AG09319 (cell line): ENCODE measurements at regions not wholly inside any gene's neighbourhood (a gene's known extent, or its start where the extent isn't known, plus 50 kb on each side); places are given as distances from the start of the nearest gene placed in this dataset.

Experiments
- DNase-seq: peaks from one replicate; pipeline ENCODE4 v3.0.0-alpha.2; 2010; ENCODE audit warnings: low read depth; ENCODE audit errors: extremely low read depth
- TF ChIP-seq, protein P1 (sequence below): IDR thresholded peaks from 2 replicates; pipeline ENCODE4 v1.5.1; 2011; ENCODE audit warnings: low read depth, mild to moderate bottlenecking, inconsistent platforms, low read length, moderate library complexity

- TF ChIP-seq, protein P1, sequence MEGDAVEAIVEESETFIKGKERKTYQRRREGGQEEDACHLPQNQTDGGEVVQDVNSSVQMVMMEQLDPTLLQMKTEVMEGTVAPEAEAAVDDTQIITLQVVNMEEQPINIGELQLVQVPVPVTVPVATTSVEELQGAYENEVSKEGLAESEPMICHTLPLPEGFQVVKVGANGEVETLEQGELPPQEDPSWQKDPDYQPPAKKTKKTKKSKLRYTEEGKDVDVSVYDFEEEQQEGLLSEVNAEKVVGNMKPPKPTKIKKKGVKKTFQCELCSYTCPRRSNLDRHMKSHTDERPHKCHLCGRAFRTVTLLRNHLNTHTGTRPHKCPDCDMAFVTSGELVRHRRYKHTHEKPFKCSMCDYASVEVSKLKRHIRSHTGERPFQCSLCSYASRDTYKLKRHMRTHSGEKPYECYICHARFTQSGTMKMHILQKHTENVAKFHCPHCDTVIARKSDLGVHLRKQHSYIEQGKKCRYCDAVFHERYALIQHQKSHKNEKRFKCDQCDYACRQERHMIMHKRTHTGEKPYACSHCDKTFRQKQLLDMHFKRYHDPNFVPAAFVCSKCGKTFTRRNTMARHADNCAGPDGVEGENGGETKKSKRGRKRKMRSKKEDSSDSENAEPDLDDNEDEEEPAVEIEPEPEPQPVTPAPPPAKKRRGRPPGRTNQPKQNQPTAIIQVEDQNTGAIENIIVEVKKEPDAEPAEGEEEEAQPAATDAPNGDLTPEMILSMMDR = no peak
- DNase-seq = no peak
Measured at GRCh38 chr1:238161955-238162354, 271.2 kb upstream of the ZP4 start.

GRCh38 chr1:238153939-238154338 lies 263.2 kb upstream of the ZP4 start:
- DNase-seq = no peak

DNA sequence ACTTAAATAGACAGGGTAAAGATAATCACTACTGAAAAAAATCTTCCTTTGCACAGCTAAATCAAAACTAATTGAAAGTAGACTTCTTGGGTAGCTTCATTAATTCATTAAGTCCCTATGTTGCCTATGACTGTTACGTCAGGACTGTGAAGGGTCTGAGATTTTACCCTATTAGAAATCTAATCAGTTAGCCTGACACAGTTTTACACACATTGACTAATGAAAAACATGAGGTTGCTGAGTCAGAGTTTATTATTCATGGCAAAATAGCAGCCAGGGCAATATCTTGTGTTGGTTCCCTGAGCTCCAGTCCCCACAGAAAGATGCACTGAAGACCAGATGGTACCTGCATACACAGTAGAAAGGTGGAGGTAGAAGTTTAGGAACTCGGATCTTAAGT lies 262.5 kb upstream of the ZP4 start:
- TF ChIP-seq, protein P1 = no peak
- no peak for DNase-seq

More at GRCh38 chr1:238153939-238154338, 263.2 kb upstream of the ZP4 start:
- TF ChIP-seq, protein P1 = no peak

GRCh38 chr1:238152119-238152518 lies 261.4 kb upstream of the ZP4 start:
- DNase-seq = no peak
- TF ChIP-seq, protein P1 = no peak

DNA sequence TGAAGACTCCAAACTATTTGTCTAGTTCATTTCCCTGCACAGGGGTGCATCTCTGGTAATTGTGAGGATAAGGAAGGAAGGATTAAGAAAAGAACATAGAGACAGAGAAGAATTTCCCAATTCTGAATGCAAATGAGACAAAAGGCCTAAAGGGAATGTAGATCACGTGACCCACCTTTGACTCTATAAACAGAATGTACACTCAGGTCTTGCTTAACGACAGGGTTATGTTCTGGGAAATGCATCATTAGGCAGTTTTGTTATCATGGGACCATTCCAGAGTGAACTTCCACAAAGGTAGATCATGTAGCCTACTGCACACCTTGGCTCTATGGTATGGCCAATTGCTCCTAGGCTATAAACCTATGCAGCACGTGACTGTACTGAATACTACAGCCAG lies 252.3 kb upstream of the ZP4 start:
- no peak for DNase-seq
- TF ChIP-seq, protein P1 = no peak

DNA sequence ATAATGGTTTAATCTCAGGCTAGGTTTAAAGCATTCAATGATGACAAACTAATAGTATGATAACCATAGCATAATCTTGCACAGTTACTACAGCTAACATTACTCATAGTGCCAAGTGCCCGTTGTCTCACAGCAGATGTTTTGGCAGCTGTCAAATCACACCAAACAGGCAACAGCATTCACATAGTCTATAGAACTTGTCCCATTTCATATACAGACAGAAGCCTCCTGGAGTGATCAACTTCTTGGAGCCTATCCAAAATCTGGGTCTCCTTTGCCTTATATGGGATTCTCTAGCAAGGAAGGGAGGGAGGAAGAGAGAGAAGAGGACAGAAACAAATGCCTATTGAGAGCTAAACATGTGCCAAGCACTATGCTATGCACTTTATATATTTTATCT lies 250.6 kb upstream of the ZP4 start:
- TF ChIP-seq, protein P1 = no peak
- no peak for DNase-seq

DNA sequence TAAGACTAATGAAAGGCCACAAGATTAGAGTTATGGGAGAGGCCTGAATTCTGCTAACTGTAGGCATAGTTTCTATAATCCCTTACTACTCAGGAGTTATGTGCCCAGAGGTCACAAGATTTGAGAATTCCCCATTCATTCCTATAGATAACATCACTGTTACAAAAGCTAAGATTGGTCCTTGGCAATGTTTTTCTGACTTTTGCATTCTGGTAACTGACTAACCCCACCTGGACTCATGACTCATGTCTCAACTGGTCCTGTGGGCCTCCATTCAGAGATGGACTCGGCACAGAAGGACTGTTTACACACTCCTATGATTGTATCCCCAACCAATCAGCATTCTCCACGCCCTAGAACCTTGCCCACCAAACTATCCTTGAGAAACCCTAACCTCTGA lies 249.0 kb upstream of the ZP4 start:
- DNase-seq = no peak
- TF ChIP-seq, protein P1 = no peak
